Activated CD4-positive, alpha-beta T cell treated with anti-CD3 and anti-CD28 coated beads, Interleukin-2, amount 10 ng/mL, durations not matched to agents 24 days and 14 days (primary cell): ENCODE measurements at regions not wholly inside any gene's neighbourhood (a gene's known extent, or its start where the extent isn't known, plus 50 kb on each side); places are given as distances from the start of the nearest gene placed in this dataset.
"Not testable (repeated sequence)": the region's sequence is repeated elsewhere in the genome, so short reads cannot be mapped to it uniquely, and the experiment has no call there.

Source experiments
- DNase-seq: peaks from one replicate; pipeline ENCODE4 v3.0.0; 2022
- H3K27ac Mint-ChIP-seq: one replicate; pipeline ENCODE4 v1.8.0; 2022; ENCODE audit warnings: mild to moderate bottlenecking, mixed read lengths
- H3K27me3 Mint-ChIP-seq: one replicate; pipeline ENCODE4 v1.8.0; 2022; ENCODE audit warnings: mixed read lengths
- H3K36me3 Mint-ChIP-seq: one replicate; pipeline ENCODE4 v1.8.0; 2022; ENCODE audit warnings: low read depth, mild to moderate bottlenecking, mixed read lengths
- H3K4me1 Mint-ChIP-seq: one replicate; pipeline ENCODE4 v1.8.0; 2021; ENCODE audit warnings: mixed read lengths
- H3K4me3 Mint-ChIP-seq: one replicate; pipeline ENCODE4 v1.8.0; 2022; ENCODE audit warnings: mild to moderate bottlenecking, moderate library complexity, mixed read lengths
- H3K9me3 Mint-ChIP-seq: one replicate; pipeline ENCODE4 v1.8.0; 2021; ENCODE audit warnings: mixed read lengths
- intact Hi-C: fragments of 100-400 bp; cut with micrococcal nuclease; formaldehyde crosslinking; loops from one replicate; pipeline ENCODE4 v1.15.1; 2023

DNA sequence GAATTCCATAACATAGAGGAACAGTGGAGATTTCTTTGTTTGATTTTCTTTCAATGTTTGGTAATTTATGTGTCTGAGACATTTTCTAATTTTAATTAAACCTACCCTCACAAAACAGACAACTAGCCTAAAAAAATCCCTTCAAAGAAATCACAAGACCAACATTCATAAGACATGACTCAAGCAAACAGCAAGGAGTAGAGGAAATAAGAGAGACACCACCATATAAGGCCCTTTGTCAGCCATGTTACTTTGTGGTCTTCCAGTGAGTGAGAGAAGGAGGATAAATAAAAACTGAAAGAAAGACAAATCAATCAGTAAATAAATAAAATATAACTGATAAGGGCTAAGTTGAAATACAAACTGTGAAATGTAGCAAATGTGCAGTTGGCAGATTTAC is 830.8 kb upstream of the SLC39A10 start:
- no peak overlapping the region for H3K4me3 Mint-ChIP-seq
- DNase-seq: no peak
- H3K9me3 Mint-ChIP-seq: no peaks in the 10 kb centered on the region
- peaks cover 2% of the 10 kb centered on the region for H3K4me1 Mint-ChIP-seq
- intact Hi-C loops: no loop called here
- H3K36me3 Mint-ChIP-seq: no peaks in the 10 kb centered on the region
- H3K27ac Mint-ChIP-seq: no peak overlapping the region
- peaks cover 2% of the 10 kb centered on the region for H3K27me3 Mint-ChIP-seq

DNA sequence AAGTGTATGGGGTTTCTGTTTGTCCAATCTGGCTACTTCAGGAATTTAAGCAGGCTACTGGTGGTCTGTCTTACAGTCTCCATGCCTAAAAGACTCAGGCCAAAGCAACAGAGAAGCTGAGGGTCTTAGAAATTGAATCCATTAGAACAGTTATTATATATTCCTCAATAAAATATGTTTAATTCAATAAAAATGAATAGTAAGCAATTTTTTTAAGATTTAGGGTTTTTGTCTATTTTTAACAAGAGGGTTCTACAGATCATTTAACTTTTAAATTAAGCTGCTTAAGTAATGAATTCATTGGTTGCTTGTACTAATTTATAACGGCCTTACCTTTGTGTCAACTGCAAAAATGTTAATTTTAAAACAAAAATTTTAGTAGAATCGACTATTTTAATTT is 832.6 kb upstream of the SLC39A10 start:
- Mint-ChIP-seq H3K9me3 (no peaks in the 10 kb centered on the region), H3K4me1 (peaks cover 2% of the 10 kb centered on the region), H3K27me3 (peaks cover 2% of the 10 kb centered on the region), H3K27ac (no peak overlapping the region), H3K36me3 (no peaks in the 10 kb centered on the region), H3K4me3 (no peak overlapping the region)
- intact Hi-C loops: no loop called here
- DNase-seq: no peak

DNA sequence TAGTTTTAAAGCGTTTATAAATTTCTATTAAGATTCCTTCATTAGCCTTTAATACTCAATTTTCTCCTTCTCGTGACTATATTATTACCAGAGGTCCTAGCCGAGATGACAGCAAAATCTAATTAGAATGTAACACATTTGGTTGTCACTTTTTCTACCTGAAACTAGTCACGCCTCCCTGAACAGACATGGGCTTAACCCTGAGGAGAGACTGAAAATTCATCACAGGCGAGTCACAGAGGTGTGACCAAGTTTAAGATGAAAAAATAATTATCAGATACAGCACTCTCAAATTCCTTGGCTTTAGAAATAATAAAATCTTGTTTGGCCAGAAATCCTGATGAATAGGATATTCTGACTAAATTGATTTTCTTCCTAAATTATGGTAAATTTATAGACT is 834.4 kb upstream of the SLC39A10 start:
- no peak for DNase-seq
- Mint-ChIP-seq H3K27ac (no peak overlapping the region), H3K27me3 (peaks cover 2% of the 10 kb centered on the region), H3K4me1 (peaks cover 2% of the 10 kb centered on the region), H3K9me3 (no peaks in the 10 kb centered on the region), H3K36me3 (no peaks in the 10 kb centered on the region), H3K4me3 (no peak overlapping the region)
- intact Hi-C loops: no loop called here

DNA sequence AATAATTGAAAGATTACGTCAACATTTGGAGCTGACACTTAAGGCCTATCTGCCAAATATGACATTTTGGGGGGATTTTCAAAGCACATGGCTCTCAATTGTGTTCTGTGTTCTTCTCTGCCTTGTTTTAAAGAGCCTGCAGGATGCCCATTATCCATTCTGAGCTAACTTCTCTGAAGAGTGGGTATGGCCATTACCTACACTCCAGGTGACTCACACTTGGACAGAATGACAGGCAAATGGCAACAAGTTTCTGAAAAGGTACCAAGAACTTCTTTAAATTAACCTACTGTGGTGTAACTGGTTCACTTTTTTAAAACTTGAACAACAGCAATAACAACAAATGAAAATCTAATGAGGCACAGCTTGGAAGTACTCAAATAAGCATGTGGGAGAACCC is 834.9 kb upstream of the SLC39A10 start:
- Mint-ChIP-seq H3K9me3 (no peaks in the 10 kb centered on the region), H3K36me3 (no peaks in the 10 kb centered on the region), H3K27ac (no peak overlapping the region), H3K27me3 (peaks cover 2% of the 10 kb centered on the region), H3K4me1 (peaks cover 2% of the 10 kb centered on the region), H3K4me3 (no peak overlapping the region)
- intact Hi-C loops: no loop called here
- no peak for DNase-seq

DNA sequence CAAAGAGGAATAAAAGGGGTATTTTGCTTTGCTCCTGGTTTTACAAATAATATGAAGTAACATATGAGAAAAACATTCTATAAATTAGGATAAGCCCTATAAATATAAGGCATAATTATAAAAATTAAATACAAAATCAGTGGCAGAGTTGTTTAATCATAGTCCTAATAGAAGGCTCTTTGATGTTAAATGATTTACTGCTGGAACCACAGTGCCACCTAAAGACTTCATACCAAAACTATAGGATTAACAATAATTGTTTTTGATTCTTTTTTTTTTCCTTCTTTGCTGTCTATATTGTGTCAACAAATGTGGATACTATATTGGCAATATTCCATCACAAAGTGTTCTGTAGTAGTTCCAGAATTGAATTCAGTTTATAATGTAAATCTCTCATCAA is 837.7 kb upstream of the SLC39A10 start:
- H3K4me3 Mint-ChIP-seq: no peak overlapping the region
- H3K9me3 Mint-ChIP-seq: no peaks in the 10 kb centered on the region
- no peak for DNase-seq
- no peak overlapping the region for H3K27ac Mint-ChIP-seq
- H3K27me3 Mint-ChIP-seq: no peaks in the 10 kb centered on the region
- no peaks in the 10 kb centered on the region for H3K36me3 Mint-ChIP-seq
- no peaks in the 10 kb centered on the region for H3K4me1 Mint-ChIP-seq
- intact Hi-C loops: no loop called here

DNA sequence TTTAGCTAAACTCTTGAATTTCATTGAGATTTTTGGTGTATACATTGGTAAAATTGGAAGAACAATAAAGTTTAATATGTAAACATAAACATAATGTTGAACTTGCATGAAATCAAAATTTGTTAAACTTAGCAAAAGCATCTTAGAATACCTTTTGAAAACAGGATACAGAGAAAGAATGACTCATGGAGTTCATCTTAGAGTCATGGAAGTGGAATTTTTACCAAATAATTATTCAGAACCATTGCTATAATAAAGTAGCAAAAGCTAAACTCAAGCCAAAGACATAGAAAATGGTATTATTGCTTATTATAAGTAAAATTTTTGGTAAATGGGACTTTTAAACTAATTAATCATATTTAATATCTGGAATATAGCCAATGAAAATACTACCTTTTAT is 841.6 kb upstream of the SLC39A10 start:
- intact Hi-C loops: no loop called here
- Mint-ChIP-seq H3K4me3 (no peak overlapping the region), H3K9me3 (no peaks in the 10 kb centered on the region), H3K4me1 (no peaks in the 10 kb centered on the region), H3K27ac (no peak overlapping the region), H3K36me3 (no peaks in the 10 kb centered on the region), H3K27me3 (no peaks in the 10 kb centered on the region)
- DNase-seq: no peak

DNA sequence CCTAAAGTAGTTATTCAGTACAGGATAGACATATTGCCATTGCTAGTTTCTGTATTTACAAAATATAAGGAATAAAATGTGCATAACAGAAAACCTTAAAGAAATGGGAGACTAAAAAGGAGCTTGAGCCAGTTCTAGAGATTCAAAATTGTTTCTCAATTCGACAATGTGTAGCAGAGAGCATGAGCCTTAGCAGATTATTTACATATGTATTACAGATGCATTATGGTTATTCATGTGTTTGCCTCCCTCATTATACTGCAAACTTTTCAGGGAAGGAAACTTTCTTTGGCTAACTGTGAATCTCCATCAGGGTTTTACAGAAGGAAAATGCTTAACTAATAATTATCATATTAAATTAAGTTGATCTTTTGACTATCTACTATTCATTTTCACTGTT is 854.4 kb upstream of the SLC39A10 start:
- Mint-ChIP-seq H3K4me1 (no peaks in the 10 kb centered on the region), H3K27ac (no peak overlapping the region), H3K36me3 (no peaks in the 10 kb centered on the region), H3K4me3 (no peak overlapping the region), H3K27me3 (no peaks in the 10 kb centered on the region), H3K9me3 (peaks cover 6% of the 10 kb centered on the region)
- no peak for DNase-seq
- intact Hi-C loops: no loop called here

DNA sequence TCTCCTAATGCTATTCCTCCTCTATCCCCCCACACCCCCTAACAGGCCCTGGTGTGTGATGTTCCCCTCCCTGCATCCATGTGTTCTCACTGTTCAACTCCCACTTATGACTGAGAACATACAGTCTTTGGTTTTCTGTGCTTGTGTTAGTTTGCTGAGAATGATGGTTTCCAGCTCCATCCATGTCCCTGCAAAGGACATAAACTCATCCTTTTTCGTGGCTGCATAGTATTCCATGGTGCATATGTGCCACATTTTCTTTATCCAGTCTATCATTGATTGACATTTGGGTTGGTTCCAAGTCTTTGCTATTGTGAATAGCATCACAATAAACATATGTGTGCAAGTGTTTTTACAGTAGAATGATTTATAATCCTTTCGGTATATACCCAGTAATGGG is 870.0 kb upstream of the SLC39A10 start:
- H3K27me3 Mint-ChIP-seq, intact Hi-C loops, DNase-seq, H3K4me3 Mint-ChIP-seq, H3K9me3 Mint-ChIP-seq, H3K36me3 Mint-ChIP-seq, H3K4me1 Mint-ChIP-seq, H3K27ac Mint-ChIP-seq: not testable (repeated sequence)

DNA sequence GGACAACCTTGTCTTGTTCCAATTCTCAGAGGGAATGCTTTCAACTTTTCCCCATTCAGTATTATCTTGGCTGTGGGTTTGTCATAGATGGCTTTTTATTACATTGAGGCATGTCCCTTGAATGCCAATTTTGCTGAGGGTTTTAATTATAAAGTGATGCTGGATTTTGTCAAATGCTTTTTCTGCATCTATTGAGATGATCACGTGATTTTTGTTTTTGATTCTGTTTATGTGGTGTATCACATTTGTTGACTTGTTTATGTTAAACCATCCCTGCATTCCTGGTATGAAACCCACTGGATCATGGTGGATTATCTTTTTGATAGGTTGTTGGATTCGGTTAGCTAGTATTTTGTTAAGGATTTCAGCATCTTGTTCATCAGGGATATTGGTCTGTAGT is 885.6 kb upstream of the SLC39A10 start:
- H3K4me3 Mint-ChIP-seq, DNase-seq, H3K27ac Mint-ChIP-seq, intact Hi-C loops, H3K9me3 Mint-ChIP-seq, H3K4me1 Mint-ChIP-seq, H3K27me3 Mint-ChIP-seq, H3K36me3 Mint-ChIP-seq: not testable (repeated sequence)

DNA sequence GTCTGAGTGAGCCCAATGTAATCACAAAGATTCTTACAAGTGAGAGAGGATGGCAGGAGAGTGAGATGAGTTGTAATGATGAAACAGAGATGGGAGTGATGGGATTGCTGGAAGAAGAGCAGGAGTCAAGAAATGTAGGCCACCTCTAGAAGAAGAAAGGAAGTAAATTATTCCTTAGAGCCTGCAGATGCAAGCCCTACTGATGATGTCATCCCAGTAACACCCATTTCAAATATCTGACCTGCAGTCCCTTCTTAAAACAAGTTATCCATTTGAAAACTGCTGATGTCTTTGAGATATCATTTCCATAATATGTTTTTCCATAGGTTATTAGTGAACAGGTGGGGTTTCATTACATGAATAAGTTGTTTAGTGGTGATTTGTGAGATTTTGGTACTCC is 888.0 kb upstream of the SLC39A10 start:
- H3K9me3 Mint-ChIP-seq: no peaks in the 10 kb centered on the region
- no peak overlapping the region for H3K4me3 Mint-ChIP-seq
- intact Hi-C loops: no loop called here
- no peak for DNase-seq
- no peaks in the 10 kb centered on the region for H3K27me3 Mint-ChIP-seq
- no peak overlapping the region for H3K27ac Mint-ChIP-seq
- no peaks in the 10 kb centered on the region for H3K4me1 Mint-ChIP-seq
- no peaks in the 10 kb centered on the region for H3K36me3 Mint-ChIP-seq

DNA sequence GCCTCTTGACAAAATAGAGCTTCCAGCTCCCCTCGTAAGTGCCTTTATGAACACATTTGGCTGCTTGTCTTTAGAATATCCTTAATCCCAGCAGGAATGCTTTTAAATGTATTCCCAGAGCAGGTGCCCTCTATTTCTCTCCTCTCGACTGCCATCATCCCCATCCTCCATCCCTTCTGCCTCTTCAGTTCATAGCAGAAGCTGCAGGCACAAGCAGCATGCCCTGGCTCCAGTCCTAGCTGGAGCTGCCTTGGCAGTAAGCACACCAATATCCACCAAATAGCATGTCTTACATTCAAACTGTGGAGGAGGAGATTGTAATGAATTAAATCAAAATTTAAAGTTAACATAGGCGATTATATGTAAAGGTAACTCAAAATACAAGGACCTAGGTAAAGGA is 891.3 kb upstream of the SLC39A10 start:
- no peaks in the 10 kb centered on the region for H3K36me3 Mint-ChIP-seq
- intact Hi-C loops: no loop called here
- no peak overlapping the region for H3K4me3 Mint-ChIP-seq
- no peaks in the 10 kb centered on the region for H3K4me1 Mint-ChIP-seq
- no peaks in the 10 kb centered on the region for H3K9me3 Mint-ChIP-seq
- no peak overlapping the region for H3K27ac Mint-ChIP-seq
- H3K27me3 Mint-ChIP-seq: no peaks in the 10 kb centered on the region
- no peak for DNase-seq

DNA sequence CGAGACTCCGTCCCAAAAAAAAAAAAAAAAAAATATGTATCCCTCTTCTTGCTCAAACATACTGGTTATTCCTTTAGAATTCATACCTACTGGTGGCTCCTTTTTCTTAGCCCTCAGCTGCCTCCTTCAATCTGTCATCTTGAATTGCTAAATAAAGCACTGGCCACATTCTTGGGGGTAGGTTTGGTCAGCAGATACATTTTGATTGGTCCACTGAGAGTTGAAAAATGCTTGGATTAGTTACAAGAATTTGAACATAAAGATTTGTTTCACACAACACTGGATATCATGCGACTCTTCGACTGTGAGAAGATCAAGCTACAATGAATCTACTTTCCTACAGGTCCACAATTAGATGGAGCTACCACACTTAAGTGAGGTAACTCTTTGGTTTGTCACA is 906.1 kb upstream of the SLC39A10 start:
- H3K27me3 Mint-ChIP-seq: no peaks in the 10 kb centered on the region
- no peak overlapping the region for H3K27ac Mint-ChIP-seq
- H3K4me1 Mint-ChIP-seq: no peaks in the 10 kb centered on the region
- no peaks in the 10 kb centered on the region for H3K36me3 Mint-ChIP-seq
- DNase-seq: no peak
- intact Hi-C loops: no loop called here
- H3K9me3 Mint-ChIP-seq: no peaks in the 10 kb centered on the region
- H3K4me3 Mint-ChIP-seq: no peak overlapping the region

DNA sequence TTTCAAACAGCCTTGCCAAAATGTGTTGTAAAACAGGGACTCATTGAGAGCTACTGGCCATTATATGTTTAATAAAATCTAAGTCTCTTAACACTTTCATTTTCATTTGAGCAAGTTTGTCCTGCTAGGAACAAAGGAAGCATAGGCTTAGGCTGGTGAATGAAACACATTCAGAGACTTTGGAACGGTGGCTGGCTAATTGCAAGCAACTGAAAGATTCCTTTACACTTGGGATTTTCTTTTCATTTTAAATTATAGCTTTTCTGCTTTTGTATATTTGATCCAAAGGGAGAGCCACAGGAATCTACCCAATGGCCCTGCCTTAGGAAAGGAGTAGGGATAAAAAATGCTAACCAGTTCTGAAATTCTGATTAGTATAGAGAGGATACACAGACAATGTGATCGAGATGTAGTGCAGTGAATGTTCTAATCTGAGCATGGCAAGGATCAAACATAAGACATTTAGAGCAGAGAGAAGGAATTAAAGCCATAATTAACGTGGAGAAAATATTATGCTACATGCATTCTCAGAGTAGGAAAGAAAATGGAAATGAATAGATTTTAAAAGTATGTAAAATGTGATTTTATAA is 911.4 kb upstream of the SLC39A10 start:
- no peaks in the 10 kb centered on the region for H3K9me3 Mint-ChIP-seq
- intact Hi-C loops: no loop called here

DNA sequence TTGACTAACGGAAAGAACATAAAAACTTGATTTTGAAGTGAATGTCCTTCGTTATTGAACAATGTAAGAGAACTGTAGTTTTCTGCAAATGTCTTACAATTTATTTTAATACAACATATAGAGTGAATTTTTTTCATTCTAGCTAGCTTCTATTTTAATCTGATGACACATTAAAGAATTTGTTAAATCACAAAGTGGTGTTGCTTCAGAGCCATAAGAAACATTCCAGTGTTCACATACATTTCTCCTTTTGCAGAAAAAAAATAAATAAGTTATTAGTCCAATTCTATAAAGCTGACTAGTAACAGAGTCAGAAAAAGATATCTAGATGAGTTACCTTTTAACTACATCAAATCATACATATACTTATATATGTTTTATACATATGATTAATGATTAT is 914.3 kb upstream of the SLC39A10 start:
- H3K4me3 Mint-ChIP-seq: no peak overlapping the region
- DNase-seq: no peak
- H3K4me1 Mint-ChIP-seq: no peaks in the 10 kb centered on the region
- no peaks in the 10 kb centered on the region for H3K36me3 Mint-ChIP-seq
- no peaks in the 10 kb centered on the region for H3K9me3 Mint-ChIP-seq
- intact Hi-C loops: no loop called here
- H3K27ac Mint-ChIP-seq: no peak overlapping the region
- H3K27me3 Mint-ChIP-seq: no peaks in the 10 kb centered on the region

More for the DNA sequence above, 911.4 kb upstream of the SLC39A10 start:
- H3K36me3 Mint-ChIP-seq: no peaks in the 10 kb centered on the region
- no peak overlapping the region for H3K27ac Mint-ChIP-seq
- no peaks in the 10 kb centered on the region for H3K4me1 Mint-ChIP-seq
- H3K4me3 Mint-ChIP-seq: no peak overlapping the region
- DNase-seq: no peak
- H3K27me3 Mint-ChIP-seq: no peaks in the 10 kb centered on the region

DNA sequence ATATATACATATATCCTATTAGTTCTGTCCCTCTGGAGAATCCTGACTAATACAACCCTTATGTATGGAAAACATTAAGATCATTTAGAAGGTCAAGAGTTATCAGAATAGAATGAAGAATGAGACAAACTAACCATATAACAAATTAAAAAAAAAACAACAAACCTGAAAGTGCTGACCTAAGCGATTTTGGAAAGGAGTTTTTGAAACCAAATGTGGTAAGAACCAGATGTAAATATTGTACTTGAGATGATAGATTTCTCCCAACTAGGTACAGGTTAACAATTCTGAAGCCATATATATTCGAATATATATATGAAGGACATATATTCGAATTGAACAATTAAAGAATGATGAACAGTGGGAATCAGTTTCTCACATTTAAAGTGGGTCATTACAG is 917.8 kb upstream of the SLC39A10 start:
- Mint-ChIP-seq H3K9me3 (no peaks in the 10 kb centered on the region), H3K4me1 (no peaks in the 10 kb centered on the region), H3K4me3 (no peak overlapping the region), H3K27ac (no peak overlapping the region), H3K27me3 (no peaks in the 10 kb centered on the region), H3K36me3 (no peaks in the 10 kb centered on the region)
- intact Hi-C loops: no loop called here
- no peak for DNase-seq
